Astrocyte of the spinal cord (primary cell): ENCODE measurements at regions not wholly inside any gene's neighbourhood (a gene's known extent, or its start where the extent isn't known, plus 50 kb on each side); places are given as distances from the start of the nearest gene placed in this dataset.

ENCODE experiments used
- DNase-seq: peaks from one replicate; pipeline ENCODE4 v3.0.0; 2011; ENCODE audit warnings: low read depth, low spot score
- H3K4me3 ChIP-seq: 2 replicates; pipeline ENCODE4 v1.5.1; 2011; ENCODE audit warnings: low read depth, mild to moderate bottlenecking, low read length, moderate library complexity
- CTCF ChIP-seq: IDR thresholded peaks from 2 replicates; pipeline ENCODE4 v1.5.1; 2012; ENCODE audit warnings: low read depth, mild to moderate bottlenecking, low read length, inconsistent platforms
- in situ Hi-C: cut with HindIII; loops from 2 replicates; pipeline ENCODE4 v1.10.0; 2017; ENCODE audit warnings: low sequenced_read_pairs

- no peak overlapping the region for H3K4me3 ChIP-seq
- no peak for DNase-seq
- in situ Hi-C loops = no loop called here
- TF ChIP-seq CTCF = no peak
Observed at GRCh38 chr5:167577616-167578015, 713.8 kb upstream of the WWC1 start.

GRCh38 chr5:167578977-167579692, 712.3 kb upstream of the WWC1 start:
- no peak overlapping the region for H3K4me3 ChIP-seq
- peak; percentile 71 for DNase-seq
- in situ Hi-C loops = no loop called here
- no peak for TF ChIP-seq CTCF

GRCh38 chr5:167579693-167580055, 711.8 kb upstream of the WWC1 start:
- H3K4me3 ChIP-seq = no peak overlapping the region
- in situ Hi-C loops = no loop called here
- DNase-seq = no peak
- no peak for TF ChIP-seq CTCF

GRCh38 chr5:167580608-167581007, 710.8 kb upstream of the WWC1 start:
- TF ChIP-seq CTCF = no peak
- in situ Hi-C loops = no loop called here
- DNase-seq = no peak
- no peak overlapping the region for H3K4me3 ChIP-seq

GRCh38 chr5:167582283-167582682, 709.2 kb upstream of the WWC1 start:
- peak; percentile 16 for TF ChIP-seq CTCF
- DNase-seq = peak; percentile 38
- H3K4me3 ChIP-seq = no peak overlapping the region
- in situ Hi-C loops = no loop called here

GRCh38 chr5:167582886-167583285, 708.6 kb upstream of the WWC1 start:
- in situ Hi-C loops = no loop called here

More at GRCh38 chr5:167582886-167583285, 708.6 kb upstream of the WWC1 start:
- TF ChIP-seq CTCF = no peak
- peak; percentile 33 for DNase-seq
- H3K4me3 ChIP-seq = no peak overlapping the region
